Stimulated activated memory B cell treated with anti-CD40 and anti-IgM and Interleukin-4, amounts not matched to agents 10 μg/mL and 1 μg/mL and 100 μg/mL, for 72 hours (primary cell): ENCODE measurements at regions not wholly inside any gene's neighbourhood (a gene's known extent, or its start where the extent isn't known, plus 50 kb on each side); places are given as distances from the start of the nearest gene placed in this dataset.

Experiments used
- ATAC-seq: fragments of 150-1000 bp; cut with Tn5 transposase; 2 replicates; pipeline ENCODE4 v1.10.0; 2021
- H3K27ac Mint-ChIP-seq: one replicate; pipeline ENCODE4 v1.8.0; 2022; ENCODE audit warnings: mild to moderate bottlenecking, mixed read lengths
- H3K27me3 Mint-ChIP-seq: one replicate; pipeline ENCODE4 v1.8.0; 2022; ENCODE audit warnings: mixed read lengths
- H3K36me3 Mint-ChIP-seq: one replicate; pipeline ENCODE4 v1.8.0; 2022; ENCODE audit warnings: mixed read lengths
- H3K4me1 Mint-ChIP-seq: one replicate; pipeline ENCODE4 v1.8.0; 2022; ENCODE audit warnings: mixed read lengths
- H3K4me3 Mint-ChIP-seq: one replicate; pipeline ENCODE4 v1.8.0; 2022; ENCODE audit warnings: mild to moderate bottlenecking, moderate library complexity, mixed read lengths
- H3K9me3 Mint-ChIP-seq: one replicate; pipeline ENCODE4 v1.8.0; 2022; ENCODE audit warnings: mixed read lengths

GRCh38 chr18:39389800-39390379, 1824.3 kb upstream of the CELF4 start:
- H3K27ac Mint-ChIP-seq: no peak overlapping the region
- H3K27me3 Mint-ChIP-seq: no peaks in the 10 kb centered on the region
- no peak overlapping the region for H3K4me3 Mint-ChIP-seq
- H3K36me3 Mint-ChIP-seq: no peaks in the 10 kb centered on the region
- peaks cover 15% of the 10 kb centered on the region for H3K9me3 Mint-ChIP-seq
- H3K4me1 Mint-ChIP-seq: no peaks in the 10 kb centered on the region
- ATAC-seq: no peak

DNA sequence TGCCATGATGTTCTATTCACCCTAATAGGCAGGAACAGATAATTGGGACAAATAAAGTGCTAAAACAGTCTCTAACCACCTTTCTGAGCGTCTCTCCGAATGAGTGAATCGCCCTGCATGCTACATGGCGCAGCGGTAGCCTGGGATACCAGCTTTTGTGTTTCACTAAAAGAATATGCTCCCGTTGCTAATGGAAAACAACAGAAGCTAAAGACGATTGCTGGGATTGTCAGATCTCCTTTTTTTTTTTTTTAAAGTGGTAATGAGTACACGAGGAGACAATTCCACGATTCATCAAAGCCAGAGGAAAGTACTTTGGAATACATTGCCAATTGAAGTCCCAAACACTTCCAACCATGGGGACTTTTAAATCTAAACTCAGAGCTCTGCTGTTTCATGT, 1815.3 kb upstream of the CELF4 start:
- Mint-ChIP-seq H3K4me3 (no peak overlapping the region), H3K4me1 (no peaks in the 10 kb centered on the region), H3K36me3 (no peaks in the 10 kb centered on the region), H3K27me3 (no peaks in the 10 kb centered on the region), H3K27ac (no peak overlapping the region), H3K9me3 (no peaks in the 10 kb centered on the region)
- no peak for ATAC-seq

- H3K27ac Mint-ChIP-seq: no peak overlapping the region
- no peaks in the 10 kb centered on the region for H3K9me3 Mint-ChIP-seq
- H3K4me1 Mint-ChIP-seq: no peaks in the 10 kb centered on the region
- no peak for ATAC-seq
- H3K4me3 Mint-ChIP-seq: no peak overlapping the region
- no peaks in the 10 kb centered on the region for H3K27me3 Mint-ChIP-seq
- no peaks in the 10 kb centered on the region for H3K36me3 Mint-ChIP-seq
Observed at GRCh38 chr18:39380186-39380725, 1814.7 kb upstream of the CELF4 start.

- Mint-ChIP-seq H3K9me3 (peaks cover 6% of the 10 kb centered on the region), H3K27ac (no peak overlapping the region), H3K27me3 (no peaks in the 10 kb centered on the region), H3K4me1 (no peaks in the 10 kb centered on the region), H3K4me3 (no peak overlapping the region), H3K36me3 (no peaks in the 10 kb centered on the region)
- no peak for ATAC-seq
Observed at GRCh38 chr18:39375066-39375465, 1809.5 kb upstream of the CELF4 start.

GRCh38 chr18:39371996-39372395, 1806.4 kb upstream of the CELF4 start:
- Mint-ChIP-seq H3K4me3 (no peak overlapping the region), H3K27me3 (no peaks in the 10 kb centered on the region), H3K4me1 (no peaks in the 10 kb centered on the region), H3K9me3 (peaks cover 6% of the 10 kb centered on the region), H3K27ac (no peak overlapping the region), H3K36me3 (no peaks in the 10 kb centered on the region)
- ATAC-seq: no peak

DNA sequence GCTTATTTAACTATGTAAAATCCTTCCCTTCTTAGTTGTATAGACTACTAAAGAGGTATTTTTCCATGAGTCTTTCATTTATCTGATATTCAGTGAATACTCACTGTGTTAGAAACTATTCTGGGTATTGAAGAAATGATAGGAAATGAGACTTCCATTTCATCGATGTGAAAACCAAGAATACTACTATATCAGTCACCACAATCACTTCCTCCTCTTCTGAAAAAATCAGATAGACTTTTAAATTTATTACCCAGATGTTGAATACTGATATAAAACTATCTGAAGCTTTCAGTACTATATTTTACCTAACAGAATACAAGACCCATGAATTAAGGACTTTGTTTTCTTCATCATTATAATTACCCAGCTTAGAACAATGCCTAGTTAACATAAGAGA, 1801.1 kb upstream of the CELF4 start:
- H3K4me1 Mint-ChIP-seq: no peaks in the 10 kb centered on the region
- no peaks in the 10 kb centered on the region for H3K27me3 Mint-ChIP-seq
- H3K27ac Mint-ChIP-seq: no peak overlapping the region

DNA sequence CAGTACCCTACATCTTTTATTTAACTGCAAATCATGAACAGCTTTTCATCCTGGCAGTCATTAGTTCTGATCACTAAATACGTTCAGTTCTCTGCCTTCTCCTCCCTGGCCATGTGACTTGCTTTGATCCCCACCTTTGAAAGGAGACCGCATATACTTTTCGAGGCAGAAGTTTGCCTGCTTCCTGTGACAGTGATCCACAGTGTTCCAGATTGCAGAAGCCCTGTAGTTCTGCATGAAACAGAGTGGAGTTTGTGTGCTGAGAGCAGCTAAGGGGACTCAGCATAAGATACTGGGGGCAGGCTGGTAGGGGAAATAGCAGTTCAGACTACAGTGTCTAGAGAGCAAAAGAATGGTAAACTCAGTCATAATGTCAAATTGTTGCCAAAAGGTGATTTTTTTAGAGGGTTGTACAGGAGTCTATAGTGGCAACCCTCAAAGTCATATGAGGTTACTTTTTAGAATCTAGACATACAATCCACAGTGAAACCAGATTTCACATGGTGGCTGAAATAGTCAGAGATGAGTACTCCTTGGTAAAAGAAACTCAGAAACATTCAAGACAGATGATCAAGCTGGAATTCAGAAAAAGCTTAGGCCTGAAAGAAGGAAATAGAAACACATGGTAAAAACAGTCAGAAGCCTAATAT, 1800.4 kb upstream of the CELF4 start:
- ATAC-seq: no peak
- no peak overlapping the region for H3K27ac Mint-ChIP-seq
- H3K36me3 Mint-ChIP-seq: no peaks in the 10 kb centered on the region
- no peak overlapping the region for H3K4me3 Mint-ChIP-seq
- H3K4me1 Mint-ChIP-seq: no peaks in the 10 kb centered on the region
- no peaks in the 10 kb centered on the region for H3K27me3 Mint-ChIP-seq
- H3K9me3 Mint-ChIP-seq: no peaks in the 10 kb centered on the region

More for the DNA sequence above, 1801.1 kb upstream of the CELF4 start:
- no peak overlapping the region for H3K4me3 Mint-ChIP-seq
- no peak for ATAC-seq
- H3K36me3 Mint-ChIP-seq: no peaks in the 10 kb centered on the region
- no peaks in the 10 kb centered on the region for H3K9me3 Mint-ChIP-seq

GRCh38 chr18:39360072-39360471, 1794.5 kb upstream of the CELF4 start:
- no peaks in the 10 kb centered on the region for H3K4me1 Mint-ChIP-seq

GRCh38 chr18:39359636-39360035, 1794.0 kb upstream of the CELF4 start:
- H3K4me3 Mint-ChIP-seq: no peak overlapping the region
- H3K27ac Mint-ChIP-seq: no peak overlapping the region
- ATAC-seq: no peak
- H3K27me3 Mint-ChIP-seq: no peaks in the 10 kb centered on the region
- no peaks in the 10 kb centered on the region for H3K9me3 Mint-ChIP-seq
- no peaks in the 10 kb centered on the region for H3K36me3 Mint-ChIP-seq
- no peaks in the 10 kb centered on the region for H3K4me1 Mint-ChIP-seq

More at GRCh38 chr18:39360072-39360471, 1794.5 kb upstream of the CELF4 start:
- Mint-ChIP-seq H3K36me3 (no peaks in the 10 kb centered on the region), H3K27me3 (no peaks in the 10 kb centered on the region), H3K9me3 (no peaks in the 10 kb centered on the region), H3K4me3 (no peak overlapping the region), H3K27ac (no peak overlapping the region)
- ATAC-seq: no peak

DNA sequence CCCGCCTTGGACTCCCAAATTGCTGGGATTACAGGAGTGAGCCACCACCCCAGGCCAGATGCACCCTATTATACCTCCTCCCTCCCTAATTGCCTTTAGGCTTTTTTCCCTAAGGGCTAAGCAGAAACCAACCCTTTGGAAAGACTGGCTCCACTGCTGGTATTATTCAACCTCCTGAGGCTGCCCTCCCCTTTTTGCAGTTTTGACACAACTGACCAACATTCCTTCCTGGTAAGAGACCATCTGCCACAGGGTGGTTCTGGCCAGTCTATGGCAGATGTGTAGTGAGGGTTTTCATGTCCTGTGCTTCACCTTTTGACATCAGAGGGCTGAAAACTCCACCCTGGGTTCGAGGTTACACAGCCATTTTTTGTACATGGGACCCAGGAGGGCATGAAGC, 1785.3 kb upstream of the CELF4 start:
- Mint-ChIP-seq H3K4me1 (no peaks in the 10 kb centered on the region), H3K36me3 (no peaks in the 10 kb centered on the region), H3K9me3 (peaks cover 3% of the 10 kb centered on the region), H3K27me3 (no peaks in the 10 kb centered on the region), H3K4me3 (no peak overlapping the region), H3K27ac (no peak overlapping the region)
- ATAC-seq: no peak

- Mint-ChIP-seq H3K4me3 (no peak overlapping the region), H3K4me1 (no peaks in the 10 kb centered on the region), H3K27ac (no peak overlapping the region), H3K36me3 (no peaks in the 10 kb centered on the region), H3K27me3 (no peaks in the 10 kb centered on the region), H3K9me3 (peaks cover 6% of the 10 kb centered on the region)
- no peak for ATAC-seq
Observed at GRCh38 chr18:39349801-39350200, 1784.2 kb upstream of the CELF4 start.

DNA sequence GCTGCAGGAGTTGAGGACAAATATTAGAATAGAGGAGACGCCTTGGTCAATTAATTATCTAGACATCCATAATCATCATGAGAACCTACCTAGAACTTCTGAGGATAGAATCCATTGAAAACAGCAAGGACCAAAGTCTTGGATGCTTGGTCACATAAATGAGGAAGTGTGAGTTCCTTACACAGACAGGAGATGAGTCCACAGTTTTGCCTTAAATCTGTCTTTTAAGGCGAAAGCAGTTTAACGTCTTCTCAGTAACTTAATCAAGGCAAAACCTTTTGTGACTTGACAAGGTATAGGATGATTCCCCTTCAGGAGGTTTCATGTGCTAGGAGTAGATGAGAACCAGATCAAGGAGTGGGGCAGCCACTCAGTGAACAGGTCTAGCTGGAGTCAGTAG, 1783.2 kb upstream of the CELF4 start:
- Mint-ChIP-seq H3K9me3 (peaks cover 6% of the 10 kb centered on the region), H3K4me3 (no peak overlapping the region), H3K27ac (no peak overlapping the region), H3K36me3 (no peaks in the 10 kb centered on the region), H3K4me1 (no peaks in the 10 kb centered on the region), H3K27me3 (no peaks in the 10 kb centered on the region)
- no peak for ATAC-seq

- ATAC-seq: no peak
- Mint-ChIP-seq H3K9me3 (peaks cover 6% of the 10 kb centered on the region), H3K4me3 (no peak overlapping the region), H3K27ac (no peak overlapping the region), H3K27me3 (no peaks in the 10 kb centered on the region), H3K4me1 (no peaks in the 10 kb centered on the region), H3K36me3 (no peaks in the 10 kb centered on the region)
Observed at GRCh38 chr18:39347701-39348100, 1782.1 kb upstream of the CELF4 start.

- Mint-ChIP-seq H3K9me3 (peaks cover 6% of the 10 kb centered on the region), H3K36me3 (no peaks in the 10 kb centered on the region), H3K27me3 (no peaks in the 10 kb centered on the region), H3K27ac (no peak overlapping the region), H3K4me1 (no peaks in the 10 kb centered on the region), H3K4me3 (no peak overlapping the region)
- ATAC-seq: no peak
Observed at GRCh38 chr18:39346916-39347315, 1781.3 kb upstream of the CELF4 start.

- Mint-ChIP-seq H3K4me1 (no peaks in the 10 kb centered on the region), H3K9me3 (peaks cover 6% of the 10 kb centered on the region), H3K27ac (no peak overlapping the region), H3K4me3 (no peak overlapping the region), H3K36me3 (no peaks in the 10 kb centered on the region), H3K27me3 (no peaks in the 10 kb centered on the region)
- no peak for ATAC-seq
Observed at GRCh38 chr18:39345321-39345720, 1779.7 kb upstream of the CELF4 start.

DNA sequence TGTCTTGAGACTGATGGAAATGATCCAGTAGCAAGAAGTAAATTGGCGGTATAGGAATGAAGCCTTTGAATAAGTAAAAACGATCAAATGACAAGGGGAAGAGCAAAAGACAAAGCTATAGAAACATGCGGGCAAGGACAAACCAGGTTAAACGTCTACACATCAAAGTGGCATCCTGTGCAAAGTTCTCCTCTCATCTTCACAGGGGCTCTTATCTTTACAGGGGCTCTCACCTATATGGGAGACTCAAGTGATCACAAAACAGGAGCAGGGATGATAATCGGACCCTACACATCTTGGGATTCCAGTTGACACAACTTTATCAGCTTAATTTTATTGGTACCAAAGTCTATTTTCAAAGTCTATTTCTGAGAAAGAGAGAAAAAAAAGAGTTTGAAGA, 1778.9 kb upstream of the CELF4 start:
- H3K27me3 Mint-ChIP-seq: no peaks in the 10 kb centered on the region
- no peaks in the 10 kb centered on the region for H3K36me3 Mint-ChIP-seq
- H3K9me3 Mint-ChIP-seq: peaks cover 6% of the 10 kb centered on the region
- H3K27ac Mint-ChIP-seq: no peak overlapping the region
- ATAC-seq: no peak
- no peak overlapping the region for H3K4me3 Mint-ChIP-seq
- no peaks in the 10 kb centered on the region for H3K4me1 Mint-ChIP-seq
